HCT116 (cell line): ENCODE measurements at regions not wholly inside any gene's neighbourhood (a gene's known extent, or its start where the extent isn't known, plus 50 kb on each side); places are given as distances from the start of the nearest gene placed in this dataset.

Experiments used
- ATAC-seq: fragments of 200-7000 bp; cut with Tn5 transposase; 2 replicates; pipeline ENCODE4 v1.9.1; 2020; ENCODE audit warnings: mild to moderate bottlenecking, moderate library complexity
- BruUV-seq: library from RNA; stranded (reverse); fragments of 400-500 nt; replicated peaks from 2 replicates; lab custom pipeline; 2021; lab: Mats Ljungman, UMichigan
- CTCF ChIA-PET: fragments of 300-600 bp; sonication (Branson Sonifier 250); formaldehyde crosslinking; loops from one replicate; lab custom pipeline; 2021; ENCODE audit warnings: antibody characterized with exemption; lab: Charles Lee
- POLR2A ChIA-PET: fragments of 300-600, 350-600 bp; sonication (Branson Sonifier 250); formaldehyde crosslinking; loops from one replicate; lab custom pipeline; 2021; ENCODE audit warnings: antibody characterized with exemption; lab: Charles Lee
- RAD21 ChIA-PET, 2 experiments: fragments of 300-600 bp; sonication (Branson Sonifier 250); formaldehyde crosslinking; loops; one replicate each; lab custom pipeline; 2023; ENCODE audit warnings: low total read pairs in 2 of 2; ENCODE audit not compliant: uncharacterized antibody in 2 of 2, unreplicated experiment in 2 of 2, low non-redundant PET in 1 of 2; lab: Charles Lee
- DNase-seq: peaks from one replicate; pipeline ENCODE4 v3.0.0-alpha.2; 2010; ENCODE audit warnings: low read depth, low spot score
- H2AFZ ChIP-seq: fragments of 200-600 bp; shearing (Covaris generic), sonication (generic); 2 replicates; pipeline ENCODE4 v1.6.1; 2017; ENCODE audit warnings: low read depth, mixed run types, mixed read lengths, antibody characterized with exemption, low read length; ENCODE audit not compliant: poor library complexity, severe bottlenecking
- H3K27ac ChIP-seq: 2 replicates; pipeline ENCODE4 v1.5.1; 2012; ENCODE audit warnings: low read depth, low read length
- H3K27me3 ChIP-seq: fragments of 200-600 bp; sonication (generic); 2 replicates; pipeline ENCODE4 v1.6.1; 2016; ENCODE audit warnings: mixed run types, low read length, mixed read lengths; ENCODE audit not compliant: insufficient read depth
- H3K36me3 ChIP-seq, 2 experiments: fragments of 200-500 bp in 1 of 2; fragments of 200-600 bp in 1 of 2; sonication (Bioruptor generic) in 1 of 2; sonication (generic) in 1 of 2; 2 replicates each; pipeline versions ENCODE4 v1.5.1 to v1.6.1; 2014 to 2016; ENCODE audit warnings: low read length in 2 of 2, inconsistent platforms in 1 of 2, mixed read lengths in 1 of 2, mixed run types in 1 of 2; ENCODE audit not compliant: insufficient read depth in 2 of 2, control insufficient read depth in 1 of 2
- H3K4me1 ChIP-seq, 2 experiments: fragments of 200-600 bp in 1 of 2; sonication (generic) in 1 of 2; 2 replicates each; pipeline versions ENCODE4 v1.5.1 to v1.6.1; 2012 to 2017; ENCODE audit warnings: low read length in 2 of 2, inconsistent platforms in 1 of 2, mild to moderate bottlenecking in 1 of 2, mixed read lengths in 1 of 2, mixed run types in 1 of 2, moderate library complexity in 1 of 2; ENCODE audit not compliant: insufficient read depth in 2 of 2, control insufficient read depth in 1 of 2
- H3K4me2 ChIP-seq: fragments of 200-600 bp; sonication (generic); 2 replicates; pipeline ENCODE4 v1.6.1; 2017; ENCODE audit warnings: mixed run types, low read length, mixed read lengths
- H3K4me3 ChIP-seq, 2 experiments: fragments of 200-600 bp in 1 of 2; sonication (generic) in 1 of 2; replicated peaks in 1 of 2; 2 replicates each; pipeline ENCODE4 v1.5.1; 2011 to 2016; ENCODE audit warnings: low read length in 2 of 2, control low read depth in 1 of 2, low read depth in 1 of 2, mild to moderate bottlenecking in 1 of 2, mixed read lengths in 1 of 2, mixed run types in 1 of 2
- H3K79me2 ChIP-seq: fragments of 200-600 bp; sonication (generic); 2 replicates; pipeline ENCODE4 v1.6.1; 2017; ENCODE audit warnings: mild to moderate bottlenecking, mixed run types, low read length, moderate library complexity, mixed read lengths; ENCODE audit not compliant: insufficient read depth
- H3K9ac ChIP-seq: fragments of 200-600 bp; sonication (generic); 2 replicates; pipeline ENCODE4 v1.6.1; 2016; ENCODE audit warnings: low read length, mixed read lengths
- H3K9me2 ChIP-seq: fragments of 200-600 bp; sonication (generic), shearing (Covaris generic); 2 replicates; pipeline ENCODE4 v1.6.1; 2017; ENCODE audit warnings: mixed run types, mild to moderate bottlenecking, moderate library complexity; ENCODE audit not compliant: insufficient read depth
- H3K9me3 ChIP-seq, 2 experiments: fragments of 200-500 bp in 1 of 2; fragments of 200-600 bp in 1 of 2; sonication (Bioruptor generic) in 1 of 2; sonication (generic) in 1 of 2; 2 replicates each; pipeline ENCODE4 v1.6.1; 2014 to 2017; ENCODE audit warnings: low read length in 2 of 2, mixed read lengths in 2 of 2, inconsistent platforms in 1 of 2, low read depth in 1 of 2, mild to moderate bottlenecking in 1 of 2, mixed run types in 1 of 2, moderate library complexity in 1 of 2; ENCODE audit not compliant: control insufficient read depth in 1 of 2, insufficient read depth in 1 of 2
- H4K20me1 ChIP-seq: fragments of 200-600 bp; sonication (generic), shearing (Covaris generic); 2 replicates; pipeline ENCODE4 v1.6.1; 2017; ENCODE audit warnings: mixed run types, mild to moderate bottlenecking, moderate library complexity; ENCODE audit not compliant: insufficient read depth
- EZH2 ChIP-seq: fragments of 200-600 bp; sonication (generic); IDR thresholded peaks from 2 replicates; pipeline ENCODE4 v1.6.1; 2017; ENCODE audit warnings: antibody characterized with exemption, mixed run types
- FOSL1 ChIP-seq: IDR thresholded peaks from 2 replicates; pipeline ENCODE4 v1.6.1; 2012; ENCODE audit warnings: low read depth
- JUND ChIP-seq: IDR thresholded peaks from 2 replicates; pipeline ENCODE4 v1.6.1; 2012
- POLR2A ChIP-seq: IDR thresholded peaks from 2 replicates; pipeline ENCODE4 v1.7.0; 2011; ENCODE audit warnings: borderline replicate concordance; ENCODE audit not compliant: insufficient read depth, insufficient read length; ENCODE audit errors: extremely low read depth
- RAD21 ChIP-seq: IDR thresholded peaks from 2 replicates; pipeline ENCODE4 v1.6.1; 2012; ENCODE audit warnings: low read depth, mild to moderate bottlenecking
- SIN3A ChIP-seq: IDR thresholded peaks from 2 replicates; pipeline ENCODE4 v1.6.1; 2012; ENCODE audit warnings: low read depth
- SRF ChIP-seq: IDR thresholded peaks from 2 replicates; pipeline ENCODE4 v1.6.1; 2012; ENCODE audit warnings: low read depth
- YY1 ChIP-seq: IDR thresholded peaks from 2 replicates; pipeline ENCODE4 v1.6.1; 2011; ENCODE audit warnings: low read length, low read depth, moderate library complexity, mild to moderate bottlenecking; ENCODE audit not compliant: insufficient replicate concordance; ENCODE audit errors: extremely low read depth
- intact Hi-C: fragments of 100-400 bp; cut with micrococcal nuclease; formaldehyde crosslinking; loops from 2 replicates; pipeline ENCODE4 v1.10.0; 2022
- TF ChIP-seq, protein P1 (sequence below), 3 experiments: fragments of 200-600 bp in 1 of 3; sonication (generic) in 1 of 3; IDR thresholded peaks in 2 of 3; conservative IDR thresholded peaks in 1 of 3; 2 replicates each; pipeline ENCODE4 v1.5.1; 2012 to 2017; ENCODE audit warnings: low read depth in 2 of 3, low read length in 2 of 3, antibody characterized with exemption in 1 of 3, borderline replicate concordance in 1 of 3, control low read depth in 1 of 3, mild to moderate bottlenecking in 1 of 3, mixed read lengths in 1 of 3, mixed run types in 1 of 3, moderate library complexity in 1 of 3; ENCODE audit not compliant: insufficient read depth in 1 of 3
- TF ChIP-seq, protein P2 (sequence below): IDR thresholded peaks from 2 replicates; pipeline ENCODE4 v1.6.1; 2012

DNA sequence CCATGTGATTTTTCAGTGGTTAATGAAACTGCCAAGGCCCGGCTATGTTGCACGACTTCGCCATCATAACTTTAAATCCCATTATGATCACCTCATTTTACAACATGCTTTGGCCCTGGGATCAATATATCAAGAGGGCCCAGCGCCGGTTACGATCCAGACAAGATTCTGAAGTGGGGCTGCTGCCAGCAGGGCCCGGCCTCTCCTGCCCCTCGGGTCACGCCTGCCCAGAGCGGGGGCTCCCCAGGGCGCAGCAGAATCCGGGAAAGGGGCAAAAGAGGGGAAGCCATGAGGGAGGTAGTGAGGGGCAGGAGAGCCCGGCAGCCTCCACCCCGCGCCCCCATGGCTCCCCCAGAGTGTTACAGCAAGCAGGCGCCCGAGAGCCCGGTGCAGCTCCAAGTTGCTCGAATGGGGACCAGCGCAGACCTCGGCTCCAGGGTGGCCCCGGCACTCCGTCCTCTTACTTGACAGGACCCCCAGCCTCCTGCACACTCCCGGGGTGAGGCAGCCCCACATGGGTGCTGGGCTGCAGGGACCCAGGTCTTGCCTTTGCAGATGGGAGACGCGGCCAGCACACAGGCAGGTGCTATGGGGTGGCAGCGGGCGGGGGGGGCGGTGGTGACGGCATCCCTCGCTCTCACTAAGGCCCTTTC lies 129.8 kb upstream of the NKX1-1 start:
- RAD21 ChIA-PET, result no interaction called here
- no TSS peak for BruUV-seq
- CTCF ChIA-PET, result no interaction called here

More for the DNA sequence above, 129.8 kb upstream of the NKX1-1 start:
- Histone ChIP-seq H2AFZ (no peak overlapping the region), H3K9me2 (no peaks in the 10 kb centered on the region), H3K79me2 (no peaks in the 10 kb centered on the region), H3K9ac (no peak overlapping the region), H3K36me3 (no peaks in the 10 kb centered on the region), H3K4me2 (no peak overlapping the region), H4K20me1 (no peaks in the 10 kb centered on the region), H3K27ac (no peak overlapping the region), H3K9me3 (no peaks in the 10 kb centered on the region), H3K27me3 (no peaks in the 10 kb centered on the region), H3K4me3 (no peak overlapping the region), H3K4me1 (no peaks in the 10 kb centered on the region)
- DNase-seq (no peak), ATAC-seq (no peak)
- TF ChIP-seq YY1, result no peak
- no peak for TF ChIP-seq JUND
- no peak for TF ChIP-seq FOSL1
- no peak for TF ChIP-seq RAD21
- TF ChIP-seq, protein P1, sequence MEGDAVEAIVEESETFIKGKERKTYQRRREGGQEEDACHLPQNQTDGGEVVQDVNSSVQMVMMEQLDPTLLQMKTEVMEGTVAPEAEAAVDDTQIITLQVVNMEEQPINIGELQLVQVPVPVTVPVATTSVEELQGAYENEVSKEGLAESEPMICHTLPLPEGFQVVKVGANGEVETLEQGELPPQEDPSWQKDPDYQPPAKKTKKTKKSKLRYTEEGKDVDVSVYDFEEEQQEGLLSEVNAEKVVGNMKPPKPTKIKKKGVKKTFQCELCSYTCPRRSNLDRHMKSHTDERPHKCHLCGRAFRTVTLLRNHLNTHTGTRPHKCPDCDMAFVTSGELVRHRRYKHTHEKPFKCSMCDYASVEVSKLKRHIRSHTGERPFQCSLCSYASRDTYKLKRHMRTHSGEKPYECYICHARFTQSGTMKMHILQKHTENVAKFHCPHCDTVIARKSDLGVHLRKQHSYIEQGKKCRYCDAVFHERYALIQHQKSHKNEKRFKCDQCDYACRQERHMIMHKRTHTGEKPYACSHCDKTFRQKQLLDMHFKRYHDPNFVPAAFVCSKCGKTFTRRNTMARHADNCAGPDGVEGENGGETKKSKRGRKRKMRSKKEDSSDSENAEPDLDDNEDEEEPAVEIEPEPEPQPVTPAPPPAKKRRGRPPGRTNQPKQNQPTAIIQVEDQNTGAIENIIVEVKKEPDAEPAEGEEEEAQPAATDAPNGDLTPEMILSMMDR (IDR thresholded peaks at IDR 0.05 in 2 of 3, conservative IDR thresholded peaks at IDR 0.05 in 1 of 3; ENCODE audit: borderline replicate concordance in 1 of 3, insufficient read depth in 1 of 3, low read depth in 2 of 3, low read length in 2 of 3), result no peak
- TF ChIP-seq SIN3A, result no peak
- TF ChIP-seq, protein P2, sequence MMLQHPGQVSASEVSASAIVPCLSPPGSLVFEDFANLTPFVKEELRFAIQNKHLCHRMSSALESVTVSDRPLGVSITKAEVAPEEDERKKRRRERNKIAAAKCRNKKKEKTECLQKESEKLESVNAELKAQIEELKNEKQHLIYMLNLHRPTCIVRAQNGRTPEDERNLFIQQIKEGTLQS, result no peak
- TF ChIP-seq POLR2A, result no peak
- no peak for TF ChIP-seq SRF
- no peak for TF ChIP-seq EZH2
- POLR2A ChIA-PET, result no interaction called here
- intact Hi-C loops, result no loop called here
